Fibroblast of mammary gland (primary cell): ENCODE measurements at regions not wholly inside any gene's neighbourhood (a gene's known extent, or its start where the extent isn't known, plus 50 kb on each side); places are given as distances from the start of the nearest gene placed in this dataset.

Source experiments
- DNase-seq: peaks from one replicate; pipeline ENCODE4 v3.0.0-alpha.2; 2010; ENCODE audit warnings: low read depth
- H3K4me3 ChIP-seq: 2 replicates; pipeline ENCODE4 v1.5.1; 2011; ENCODE audit warnings: low read depth, mild to moderate bottlenecking, low read length, moderate library complexity; ENCODE audit not compliant: control insufficient read depth
- CTCF ChIP-seq: conservative IDR thresholded peaks from 2 replicates; pipeline ENCODE4 v1.5.1; 2011; ENCODE audit warnings: low read depth, low read length, inconsistent platforms; ENCODE audit not compliant: control insufficient read depth, insufficient read depth

- no peak for DNase-seq
- no peak overlapping the region for H3K4me3 ChIP-seq
- no peak for TF ChIP-seq CTCF
Observed at GRCh38 chrX:39440799-39441284, 639.6 kb downstream of the MID1IP1 start.

- TF ChIP-seq CTCF = no peak
- no peak overlapping the region for H3K4me3 ChIP-seq
- no peak for DNase-seq
Observed at GRCh38 chrX:39442332-39442731, 641.1 kb downstream of the MID1IP1 start.

GRCh38 chrX:39443240-39443639 lies 642.0 kb downstream of the MID1IP1 start:
- no peak for TF ChIP-seq CTCF
- DNase-seq = no peak
- H3K4me3 ChIP-seq = no peak overlapping the region

GRCh38 chrX:39445336-39445735 lies 644.1 kb downstream of the MID1IP1 start:
- no peak overlapping the region for H3K4me3 ChIP-seq
- peak; percentile 30 for TF ChIP-seq CTCF
- no peak for DNase-seq

- no peak for DNase-seq
- H3K4me3 ChIP-seq = no peak overlapping the region
- no peak for TF ChIP-seq CTCF
Observed at GRCh38 chrX:39449352-39449751, 648.1 kb downstream of the MID1IP1 start.

- H3K4me3 ChIP-seq = no peak overlapping the region
- DNase-seq = no peak
- no peak for TF ChIP-seq CTCF
Observed at GRCh38 chrX:39450234-39450977, 647.4 kb downstream of the BCOR start.
